ENCODE measurements at regions not wholly inside any gene's neighbourhood (a gene's known extent, or its start where the extent isn't known, plus 50 kb on each side); places are given as distances from the start of the nearest gene placed in this dataset.
"Not testable (repeated sequence)": the region's sequence is repeated elsewhere in the genome, so short reads cannot be mapped to it uniquely, and the experiment has no call there.

DNA sequence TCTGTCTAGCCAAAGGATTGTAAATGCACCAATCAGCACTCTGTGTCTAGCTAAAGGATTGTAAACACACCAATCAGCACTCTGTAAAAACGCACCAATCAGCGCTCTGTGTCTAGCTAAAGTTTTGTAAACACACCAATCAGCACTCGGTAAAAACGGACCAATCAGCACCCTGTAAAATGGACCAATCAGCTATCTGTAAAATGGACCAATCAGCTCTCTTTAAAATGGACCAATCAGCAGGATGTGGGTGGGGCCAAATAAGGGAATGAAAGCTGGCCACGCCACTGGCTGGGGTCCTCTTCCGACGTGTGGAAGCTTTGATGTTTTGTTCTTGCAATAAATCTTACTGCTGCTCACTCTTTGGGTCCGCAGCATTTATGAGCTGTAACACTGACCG is 151.1 kb upstream of the SPTLC3 start:
- peaks cover 0 to 11% (median 0%) of the 10 kb centered on the region in 5 donors for H3K9me3 ChIP-seq (ENCODE audit: control insufficient read depth in 5 of 5, low read length in 5 of 5)
- not testable (repeated sequence) for H3K27me3 ChIP-seq (ENCODE audit: control insufficient read depth in 5 of 5, insufficient read depth in 4 of 5, low read length in 5 of 5); H3K4me1 ChIP-seq (ENCODE audit: control insufficient read depth in 5 of 5, insufficient read depth in 5 of 5, low read length in 5 of 5); H3K36me3 ChIP-seq (ENCODE audit: control insufficient read depth in 5 of 5, insufficient read depth in 5 of 5, low read length in 5 of 5); H3K27ac ChIP-seq (ENCODE audit: low read depth, low read length); H3K9ac ChIP-seq (ENCODE audit: low read length in 5 of 5); H3K4me3 ChIP-seq (ENCODE audit: low read depth in 1 of 5, low read length in 5 of 5)

DNA sequence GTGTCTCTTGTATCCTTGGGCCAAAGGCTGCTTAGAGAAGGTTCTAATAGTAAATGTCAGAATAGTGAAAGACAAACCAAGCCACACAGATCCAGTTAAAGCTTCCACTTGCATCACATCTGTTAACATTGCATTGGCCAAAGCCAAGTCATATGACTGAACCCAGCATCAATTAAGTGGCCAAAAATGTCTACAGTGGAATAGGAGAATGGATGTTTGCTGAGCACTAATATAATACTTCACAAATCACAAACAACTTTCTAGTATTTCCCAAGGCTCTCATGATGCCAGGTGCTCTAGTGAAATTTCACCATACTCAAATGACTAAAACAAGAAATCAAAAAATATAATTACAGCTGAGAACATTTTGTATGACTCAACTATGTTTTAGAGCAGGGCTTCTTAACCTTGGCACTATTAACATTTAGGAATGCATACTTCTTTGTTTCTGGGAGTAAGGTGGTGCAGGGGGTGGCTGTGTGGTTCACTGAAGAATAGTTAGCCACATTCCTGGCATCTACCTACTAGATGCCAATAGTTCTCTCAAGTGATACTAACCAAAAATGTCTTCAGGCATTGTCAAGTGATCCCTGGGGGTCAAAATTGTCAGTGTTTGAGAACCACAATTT is 148.0 kb upstream of the SPTLC3 start:
- no peaks in the 10 kb centered on the region for H3K36me3 ChIP-seq (ENCODE audit: control insufficient read depth in 5 of 5, insufficient read depth in 5 of 5, low read length in 5 of 5)
- no peaks in the 10 kb centered on the region for H3K4me1 ChIP-seq (ENCODE audit: control insufficient read depth in 5 of 5, insufficient read depth in 5 of 5, low read length in 5 of 5)
- peaks cover 0 to 4% (median 0%) of the 10 kb centered on the region in 5 donors for H3K9me3 ChIP-seq (ENCODE audit: control insufficient read depth in 5 of 5, low read length in 5 of 5)
- no peaks in the 10 kb centered on the region for H3K27me3 ChIP-seq (ENCODE audit: control insufficient read depth in 5 of 5, insufficient read depth in 4 of 5, low read length in 5 of 5)
- H3K4me3 ChIP-seq (ENCODE audit: low read depth in 1 of 5, low read length in 5 of 5), result no peak overlapping the region
- no peak overlapping the region for H3K27ac ChIP-seq (ENCODE audit: low read depth, low read length)
- no peak overlapping the region for H3K9ac ChIP-seq (ENCODE audit: low read length in 5 of 5)

DNA sequence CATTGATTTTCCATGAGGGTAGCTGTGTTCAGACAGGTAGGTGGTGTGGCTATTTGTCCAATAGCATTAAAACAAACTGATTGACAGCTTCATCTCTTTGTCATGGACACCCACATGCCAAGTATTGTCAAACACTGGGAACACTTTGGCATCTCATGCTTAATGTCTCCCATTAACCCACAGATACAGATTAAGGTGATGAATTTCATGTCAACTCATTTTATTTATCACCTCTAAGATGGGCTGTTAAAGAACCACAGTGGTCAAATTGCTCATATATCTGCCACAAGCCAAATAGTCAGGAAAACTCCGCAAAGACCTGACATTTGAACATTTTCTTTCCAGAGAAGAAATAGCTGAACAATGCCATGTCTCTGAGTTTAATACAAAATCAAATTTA is 139.1 kb upstream of the SPTLC3 start:
- H3K4me3 ChIP-seq (ENCODE audit: low read depth in 1 of 5, low read length in 5 of 5), result no peak overlapping the region
- no peak overlapping the region for H3K9ac ChIP-seq (ENCODE audit: low read length in 5 of 5)
- H3K27ac ChIP-seq (ENCODE audit: low read depth, low read length), result no peak overlapping the region
- H3K4me1 ChIP-seq (ENCODE audit: control insufficient read depth in 5 of 5, insufficient read depth in 5 of 5, low read length in 5 of 5), result no peaks in the 10 kb centered on the region
- H3K36me3 ChIP-seq (ENCODE audit: control insufficient read depth in 5 of 5, insufficient read depth in 5 of 5, low read length in 5 of 5), result no peaks in the 10 kb centered on the region
- H3K27me3 ChIP-seq (ENCODE audit: control insufficient read depth in 5 of 5, insufficient read depth in 4 of 5, low read length in 5 of 5), result no peaks in the 10 kb centered on the region
- no peaks in the 10 kb centered on the region for H3K9me3 ChIP-seq (ENCODE audit: control insufficient read depth in 5 of 5, low read length in 5 of 5)

GRCh38 chr20:12870588-12870987 is 138.2 kb upstream of the SPTLC3 start:
- H3K27ac ChIP-seq (ENCODE audit: low read depth, low read length), result no peak overlapping the region
- H3K4me1 ChIP-seq (ENCODE audit: control insufficient read depth in 5 of 5, insufficient read depth in 5 of 5, low read length in 5 of 5), result no peaks in the 10 kb centered on the region
- no peak overlapping the region for H3K4me3 ChIP-seq (ENCODE audit: low read depth in 1 of 5, low read length in 5 of 5)
- no peaks in the 10 kb centered on the region for H3K36me3 ChIP-seq (ENCODE audit: control insufficient read depth in 5 of 5, insufficient read depth in 5 of 5, low read length in 5 of 5)
- H3K9ac ChIP-seq (ENCODE audit: low read length in 5 of 5), result no peak overlapping the region
- H3K27me3 ChIP-seq (ENCODE audit: control insufficient read depth in 5 of 5, insufficient read depth in 4 of 5, low read length in 5 of 5), result no peaks in the 10 kb centered on the region
- H3K9me3 ChIP-seq (ENCODE audit: control insufficient read depth in 5 of 5, low read length in 5 of 5), result no peaks in the 10 kb centered on the region

GRCh38 chr20:12874933-12875332 is 133.8 kb upstream of the SPTLC3 start:
- Histone ChIP-seq H3K27ac (ENCODE audit: low read depth, low read length) (no peak overlapping the region), H3K4me1 (ENCODE audit: control insufficient read depth in 5 of 5, insufficient read depth in 5 of 5, low read length in 5 of 5) (peaks cover 0 to 3% (median 0%) of the 10 kb centered on the region in 5 donors), H3K27me3 (ENCODE audit: control insufficient read depth in 5 of 5, insufficient read depth in 4 of 5, low read length in 5 of 5) (no peaks in the 10 kb centered on the region), H3K4me3 (ENCODE audit: low read depth in 1 of 5, low read length in 5 of 5) (no peak overlapping the region), H3K9me3 (ENCODE audit: control insufficient read depth in 5 of 5, low read length in 5 of 5) (no peaks in the 10 kb centered on the region), H3K36me3 (ENCODE audit: control insufficient read depth in 5 of 5, insufficient read depth in 5 of 5, low read length in 5 of 5) (no peaks in the 10 kb centered on the region), H3K9ac (ENCODE audit: low read length in 5 of 5) (no peak overlapping the region)

DNA sequence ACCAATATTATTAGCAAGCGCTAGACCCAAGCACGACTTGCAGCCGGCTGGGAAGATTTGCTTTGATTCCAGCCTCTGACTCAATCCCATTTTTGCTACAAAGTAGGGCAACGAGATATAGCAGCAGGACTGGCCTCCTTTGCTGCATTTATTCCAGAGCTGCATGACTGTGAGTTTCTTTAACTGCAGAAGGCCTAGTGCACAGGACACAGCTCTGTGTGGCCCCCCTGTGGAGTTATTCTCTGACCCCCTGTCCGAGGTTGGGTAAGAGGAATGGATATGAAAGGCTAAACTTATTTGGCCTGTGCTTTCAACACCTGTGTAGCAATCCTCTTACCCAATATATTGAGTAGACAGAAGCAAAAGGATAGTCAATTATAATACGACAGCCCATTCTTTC is 133.3 kb upstream of the SPTLC3 start:
- Histone ChIP-seq H3K36me3 (ENCODE audit: control insufficient read depth in 5 of 5, insufficient read depth in 5 of 5, low read length in 5 of 5) (no peaks in the 10 kb centered on the region), H3K9ac (ENCODE audit: low read length in 5 of 5) (no peak overlapping the region), H3K27ac (ENCODE audit: low read depth, low read length) (no peak overlapping the region), H3K4me3 (ENCODE audit: low read depth in 1 of 5, low read length in 5 of 5) (no peak overlapping the region), H3K27me3 (ENCODE audit: control insufficient read depth in 5 of 5, insufficient read depth in 4 of 5, low read length in 5 of 5) (no peaks in the 10 kb centered on the region), H3K9me3 (ENCODE audit: control insufficient read depth in 5 of 5, low read length in 5 of 5) (no peaks in the 10 kb centered on the region), H3K4me1 (ENCODE audit: control insufficient read depth in 5 of 5, insufficient read depth in 5 of 5, low read length in 5 of 5) (peaks cover 0 to 3% (median 0%) of the 10 kb centered on the region in 5 donors)

DNA sequence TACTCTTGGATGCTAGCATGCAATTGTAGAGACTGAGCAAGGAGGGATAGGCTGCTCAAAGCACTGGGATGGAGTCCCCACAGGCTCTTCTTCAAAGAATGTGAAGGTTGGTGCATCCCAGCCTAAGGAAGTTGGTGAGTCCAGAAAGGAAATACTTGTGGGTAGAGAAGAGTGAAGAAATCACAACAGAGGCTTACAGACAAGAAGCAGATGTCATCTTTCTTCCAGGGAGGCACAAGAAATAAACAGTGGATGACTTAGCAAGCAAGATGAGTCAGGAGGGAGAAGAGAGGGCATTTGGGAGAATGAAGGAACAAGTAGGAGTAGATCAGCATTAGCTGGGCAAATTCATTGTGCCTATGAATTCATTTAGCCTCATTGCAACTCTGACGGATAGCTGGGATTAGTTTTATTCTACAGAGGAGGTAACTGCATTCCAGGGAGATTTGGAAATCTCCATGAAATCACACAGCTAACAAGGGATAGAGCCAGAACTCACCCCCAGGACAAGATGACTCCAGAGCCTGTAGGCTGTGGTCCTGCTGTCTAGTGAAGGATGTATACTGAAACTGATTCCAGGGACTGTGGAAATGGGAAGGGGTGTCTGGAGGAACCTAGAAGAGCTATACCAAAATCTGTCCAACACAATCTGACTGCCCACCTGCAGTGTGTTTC is 125.8 kb upstream of the SPTLC3 start:
- no peaks in the 10 kb centered on the region for H3K36me3 ChIP-seq (ENCODE audit: control insufficient read depth in 5 of 5, insufficient read depth in 5 of 5, low read length in 5 of 5)
- H3K9ac ChIP-seq (ENCODE audit: low read length in 5 of 5), result no peak overlapping the region
- H3K4me3 ChIP-seq (ENCODE audit: low read depth in 1 of 5, low read length in 5 of 5), result no peak overlapping the region
- H3K9me3 ChIP-seq (ENCODE audit: control insufficient read depth in 5 of 5, low read length in 5 of 5), result no peaks in the 10 kb centered on the region
- no peaks in the 10 kb centered on the region for H3K27me3 ChIP-seq (ENCODE audit: control insufficient read depth in 5 of 5, insufficient read depth in 4 of 5, low read length in 5 of 5)
- H3K4me1 ChIP-seq (ENCODE audit: control insufficient read depth in 5 of 5, insufficient read depth in 5 of 5, low read length in 5 of 5), result no peaks in the 10 kb centered on the region
- H3K27ac ChIP-seq (ENCODE audit: low read depth, low read length), result no peak overlapping the region

DNA sequence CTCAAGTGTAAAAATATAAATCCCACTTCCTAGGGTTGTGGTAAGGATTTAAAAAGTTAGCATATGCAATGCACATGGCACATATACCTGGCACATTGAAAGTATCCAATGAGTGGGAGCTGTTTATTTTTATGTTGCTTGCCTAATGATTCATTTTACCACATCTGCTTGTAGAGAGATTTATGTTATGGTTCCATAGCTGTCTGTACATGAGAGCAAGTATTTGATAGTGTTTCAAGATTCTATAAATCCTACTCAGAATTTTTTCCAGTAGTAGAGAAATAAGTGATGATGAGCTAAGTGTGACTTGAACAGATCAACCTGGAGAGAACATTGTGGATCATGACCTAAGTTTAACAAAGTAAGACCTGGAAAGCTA is 125.3 kb upstream of the SPTLC3 start:
- H3K9ac ChIP-seq (ENCODE audit: low read length in 5 of 5), result no peak overlapping the region
- no peaks in the 10 kb centered on the region for H3K9me3 ChIP-seq (ENCODE audit: control insufficient read depth in 5 of 5, low read length in 5 of 5)
- no peak overlapping the region for H3K27ac ChIP-seq (ENCODE audit: low read depth, low read length)

DNA sequence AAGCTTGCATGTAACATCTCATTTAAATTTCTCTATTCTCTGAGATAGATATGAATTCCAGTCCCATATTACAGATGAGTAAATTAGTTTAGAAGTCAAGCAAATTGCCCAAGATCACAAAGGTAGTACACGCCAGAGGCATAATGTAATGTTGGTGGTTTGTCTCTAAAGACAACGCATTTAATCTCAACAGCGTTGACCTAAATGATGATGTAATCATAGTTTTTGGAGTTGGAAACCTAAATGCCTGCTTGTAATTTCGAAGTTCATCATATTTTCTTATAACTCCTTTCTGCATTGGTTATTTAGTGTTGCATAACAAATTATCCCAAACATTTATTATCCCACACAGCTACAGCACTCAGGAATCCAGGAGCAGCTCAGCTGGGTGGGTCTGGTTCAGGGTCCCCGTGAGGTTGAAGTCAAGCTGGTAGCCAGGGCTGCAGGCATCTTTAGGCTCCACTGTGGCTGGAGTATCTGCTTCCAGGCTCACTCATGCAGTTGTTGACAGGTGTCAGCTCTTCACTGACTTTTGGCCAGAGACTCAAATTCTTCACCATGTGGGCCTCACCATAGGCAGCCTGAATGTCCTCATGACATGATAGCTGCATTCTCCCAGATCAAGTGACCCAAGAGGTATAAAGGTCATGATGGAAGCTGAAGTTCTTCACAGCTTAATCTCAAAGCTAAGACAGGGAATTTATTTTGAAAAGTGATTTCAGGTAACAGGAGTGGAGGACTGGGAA is 122.0 kb upstream of the SPTLC3 start:
- no peak overlapping the region for H3K9ac ChIP-seq (ENCODE audit: low read length in 5 of 5)
- peaks cover 0 to 2% (median 0%) of the 10 kb centered on the region in 5 donors for H3K27me3 ChIP-seq (ENCODE audit: control insufficient read depth in 5 of 5, insufficient read depth in 4 of 5, low read length in 5 of 5)
- H3K27ac ChIP-seq (ENCODE audit: low read depth, low read length), result no peak overlapping the region
- H3K4me3 ChIP-seq (ENCODE audit: low read depth in 1 of 5, low read length in 5 of 5), result no peak overlapping the region
- no peaks in the 10 kb centered on the region for H3K9me3 ChIP-seq (ENCODE audit: control insufficient read depth in 5 of 5, low read length in 5 of 5)
- H3K36me3 ChIP-seq (ENCODE audit: control insufficient read depth in 5 of 5, insufficient read depth in 5 of 5, low read length in 5 of 5), result no peaks in the 10 kb centered on the region
- H3K4me1 ChIP-seq (ENCODE audit: control insufficient read depth in 5 of 5, insufficient read depth in 5 of 5, low read length in 5 of 5), result no peaks in the 10 kb centered on the region

More for the DNA sequence above, 125.3 kb upstream of the SPTLC3 start:
- Histone ChIP-seq H3K27me3 (ENCODE audit: control insufficient read depth in 5 of 5, insufficient read depth in 4 of 5, low read length in 5 of 5) (no peaks in the 10 kb centered on the region), H3K4me1 (ENCODE audit: control insufficient read depth in 5 of 5, insufficient read depth in 5 of 5, low read length in 5 of 5) (no peaks in the 10 kb centered on the region), H3K36me3 (ENCODE audit: control insufficient read depth in 5 of 5, insufficient read depth in 5 of 5, low read length in 5 of 5) (no peaks in the 10 kb centered on the region), H3K4me3 (ENCODE audit: low read depth in 1 of 5, low read length in 5 of 5) (no peak overlapping the region)

GRCh38 chr20:12891643-12892042 is 117.1 kb upstream of the SPTLC3 start:
- Histone ChIP-seq H3K4me3 (ENCODE audit: low read depth in 1 of 5, low read length in 5 of 5) (no peak overlapping the region), H3K27ac (ENCODE audit: low read depth, low read length) (no peak overlapping the region), H3K9me3 (ENCODE audit: control insufficient read depth in 5 of 5, low read length in 5 of 5) (no peaks in the 10 kb centered on the region), H3K9ac (ENCODE audit: low read length in 5 of 5) (no peak overlapping the region), H3K36me3 (ENCODE audit: control insufficient read depth in 5 of 5, insufficient read depth in 5 of 5, low read length in 5 of 5) (no peaks in the 10 kb centered on the region), H3K27me3 (ENCODE audit: control insufficient read depth in 5 of 5, insufficient read depth in 4 of 5, low read length in 5 of 5) (peaks cover 0 to 11% (median 4%) of the 10 kb centered on the region in 5 donors), H3K4me1 (ENCODE audit: control insufficient read depth in 5 of 5, insufficient read depth in 5 of 5, low read length in 5 of 5) (peaks cover 0 to 3% (median 0%) of the 10 kb centered on the region in 5 donors)

All from subcutaneous abdominal adipose tissue (tissue), 5 donors.